ENCODE measurements at regions not wholly inside any gene's neighbourhood (a gene's known extent, or its start where the extent isn't known, plus 50 kb on each side); places are given as distances from the start of the nearest gene placed in this dataset.

DNA sequence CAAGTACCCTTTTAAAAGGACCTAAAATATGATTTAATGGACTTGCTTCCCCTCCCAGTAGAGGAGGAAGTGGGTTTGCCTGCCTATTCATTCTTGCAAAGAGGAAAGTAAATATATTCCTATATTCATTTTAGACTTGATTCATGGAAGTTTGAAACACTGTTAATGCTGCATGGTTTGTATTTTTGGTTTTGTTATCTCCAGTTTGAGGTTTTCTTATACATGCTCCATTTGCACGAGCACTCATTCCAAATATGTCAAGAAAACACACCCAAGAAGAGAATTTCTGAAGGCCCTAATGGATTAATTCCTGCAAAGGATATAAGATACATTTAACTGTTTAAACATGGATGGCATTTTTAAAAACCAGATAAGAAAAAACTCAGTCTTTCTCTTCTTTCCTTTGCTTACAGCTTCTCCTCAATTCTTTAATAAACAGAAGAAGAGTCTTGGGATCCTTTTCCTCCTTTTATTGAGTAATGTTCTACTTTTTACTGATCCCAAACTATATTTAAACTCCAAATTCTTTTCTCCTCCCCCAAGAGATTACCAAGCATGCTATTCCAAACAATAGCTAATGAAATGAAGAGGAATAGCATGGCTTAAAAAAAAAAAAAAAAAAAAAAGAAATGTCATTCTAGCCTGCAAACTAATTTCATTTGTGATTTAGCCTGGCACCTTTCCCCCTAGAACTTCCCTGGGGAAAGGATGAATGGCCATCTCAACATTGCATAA, 54.6 kb upstream of the LDB2 start:
- TF ChIP-seq TAF1 (IDR thresholded peaks at IDR 0.05; ENCODE audit: borderline replicate concordance, low read depth, low read length) (no peak), POLR2A (IDR thresholded peaks at IDR 0.05; ENCODE audit: low read depth, low read length) (no peak), POLR2AphosphoS5 (IDR thresholded peaks at IDR 0.05; ENCODE audit: low read depth, low read length) (no peak)

All from GM12892 (cell line).